GM20000 (cell line): ENCODE measurements at regions not wholly inside any gene's neighbourhood (a gene's known extent, or its start where the extent isn't known, plus 50 kb on each side); places are given as distances from the start of the nearest gene placed in this dataset.

ENCODE experiments used
- DNase-seq: peaks from one replicate; pipeline ENCODE4 v3.0.0; 2012; ENCODE audit warnings: low spot score
- CTCF ChIP-seq: IDR thresholded peaks from 2 replicates; pipeline ENCODE4 v1.5.1; 2012; ENCODE audit warnings: mild to moderate bottlenecking, control low read depth; ENCODE audit errors: extremely low read depth, missing control alignments

- no peak for DNase-seq
Measured at GRCh38 chr1:59146056-59146455, 150.8 kb upstream of the FGGY start.

GRCh38 chr1:59146651-59147358 lies 150.1 kb upstream of the FGGY start:
- TF ChIP-seq CTCF = peak; percentile 19

More at GRCh38 chr1:59146056-59146455, 150.8 kb upstream of the FGGY start:
- TF ChIP-seq CTCF = no peak

GRCh38 chr1:59149435-59149834 lies 147.5 kb upstream of the FGGY start:
- no peak for TF ChIP-seq CTCF
- DNase-seq = no peak

More at GRCh38 chr1:59146651-59147358, 150.1 kb upstream of the FGGY start:
- DNase-seq = peak; percentile 79

GRCh38 chr1:59150577-59151386 lies 146.1 kb upstream of the FGGY start:
- TF ChIP-seq CTCF = no peak
- DNase-seq = peak; percentile 59

GRCh38 chr1:59151387-59151761 lies 145.5 kb upstream of the FGGY start:
- TF ChIP-seq CTCF = no peak
- DNase-seq = no peak

- TF ChIP-seq CTCF = no peak
- no peak for DNase-seq
Measured at GRCh38 chr1:59151860-59152259, 145.0 kb upstream of the FGGY start.

- DNase-seq = no peak
Measured at GRCh38 chr1:59152511-59152910, 144.4 kb upstream of the FGGY start.

More at GRCh38 chr1:59152511-59152910, 144.4 kb upstream of the FGGY start:
- TF ChIP-seq CTCF = no peak
